Fibroblast of skin of left quadriceps (primary cell): ENCODE measurements at regions not wholly inside any gene's neighbourhood (a gene's known extent, or its start where the extent isn't known, plus 50 kb on each side); places are given as distances from the start of the nearest gene placed in this dataset.
"Not testable (repeated sequence)": the region's sequence is repeated elsewhere in the genome, so short reads cannot be mapped to it uniquely, and the experiment has no call there.

Source experiments
- DNase-seq, 2 experiments: peaks; one replicate each; pipeline ENCODE4 v3.0.0-alpha.2; 2013; ENCODE audit warnings: low read depth in 2 of 2

DNA sequence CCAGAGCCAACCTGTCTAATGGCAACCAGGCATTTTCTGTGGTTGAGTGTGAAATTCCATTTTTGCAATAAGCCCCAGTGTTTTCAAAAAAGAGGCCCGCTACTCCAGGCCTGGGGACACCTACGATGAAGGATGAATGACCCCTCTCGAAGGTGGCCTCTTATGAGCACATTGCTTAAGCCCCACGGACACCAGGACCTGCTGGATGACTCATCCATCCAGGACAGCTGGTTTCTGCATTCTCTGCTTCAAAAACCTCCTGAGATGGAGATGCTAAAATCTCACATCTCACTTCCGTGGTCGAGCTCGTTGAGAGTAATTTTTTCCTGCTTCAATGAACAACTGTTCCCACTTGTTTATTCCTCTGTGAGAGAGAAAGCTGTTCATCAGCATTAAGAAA lies 150.2 kb upstream of the FZD8 start:
- DNase-seq, result no peak

DNA sequence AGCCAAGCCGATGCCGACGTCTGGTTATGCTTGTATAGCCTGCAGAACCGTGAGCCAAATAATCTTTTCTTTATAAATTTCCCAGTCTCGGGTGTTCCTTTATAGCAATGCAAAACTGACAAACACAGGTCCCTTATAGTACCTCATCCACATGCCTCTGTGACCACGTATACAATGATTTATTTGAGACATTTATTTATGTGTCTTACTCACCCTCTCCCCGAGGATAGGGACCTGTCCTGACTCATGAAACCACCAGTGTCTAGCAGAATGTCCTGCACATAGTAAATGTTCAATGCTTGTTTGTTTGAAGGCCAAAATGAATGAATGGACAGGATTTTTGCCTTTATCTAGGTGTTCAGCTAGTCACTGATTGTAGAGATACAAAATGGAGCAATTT lies 147.9 kb upstream of the FZD8 start:
- DNase-seq, result no peak

DNA sequence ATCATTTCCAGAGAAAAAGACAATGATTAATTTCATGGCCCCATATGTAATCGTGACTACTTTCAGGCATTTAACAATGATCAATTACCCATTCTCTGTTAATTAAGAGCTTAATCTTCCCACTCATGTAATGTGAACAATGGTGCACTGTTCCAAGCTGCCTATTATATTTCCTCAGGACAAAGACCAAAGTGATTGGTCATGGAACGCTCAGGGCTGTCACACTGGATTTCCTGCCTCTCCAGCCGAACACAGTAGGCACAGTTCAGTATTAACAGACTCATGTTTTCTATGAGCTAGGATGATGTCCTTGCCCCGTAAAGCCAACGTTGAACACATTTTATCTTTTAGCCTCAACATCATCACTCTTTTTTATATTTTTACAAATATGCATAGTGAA lies 142.7 kb upstream of the FZD8 start:
- DNase-seq, result no peak

DNA sequence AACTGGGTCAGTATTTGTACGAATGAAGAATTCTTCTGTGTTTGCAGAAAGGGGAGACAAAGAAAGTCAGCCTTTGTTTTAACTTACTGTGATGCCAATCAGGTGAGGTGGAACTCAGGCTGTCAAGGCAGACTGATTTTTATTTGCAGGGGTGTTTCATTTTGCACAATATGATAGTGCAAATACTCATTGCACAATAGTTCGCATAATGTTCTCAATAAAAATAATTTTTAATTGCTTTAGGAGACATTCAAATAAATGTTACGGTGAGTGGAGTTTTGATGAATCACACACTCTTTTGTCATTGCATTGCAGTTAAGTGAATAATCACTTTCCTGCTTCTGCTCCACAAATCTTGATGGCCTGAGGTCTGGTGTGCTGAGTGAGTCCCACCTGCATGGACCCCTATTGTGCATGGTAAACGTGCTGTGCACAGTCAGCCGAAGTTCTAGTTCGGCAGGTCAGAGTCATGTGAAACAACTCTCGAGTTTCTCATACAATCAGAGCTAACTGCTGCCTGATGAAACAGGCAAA lies 141.3 kb upstream of the FZD8 start:
- no peak for DNase-seq

DNA sequence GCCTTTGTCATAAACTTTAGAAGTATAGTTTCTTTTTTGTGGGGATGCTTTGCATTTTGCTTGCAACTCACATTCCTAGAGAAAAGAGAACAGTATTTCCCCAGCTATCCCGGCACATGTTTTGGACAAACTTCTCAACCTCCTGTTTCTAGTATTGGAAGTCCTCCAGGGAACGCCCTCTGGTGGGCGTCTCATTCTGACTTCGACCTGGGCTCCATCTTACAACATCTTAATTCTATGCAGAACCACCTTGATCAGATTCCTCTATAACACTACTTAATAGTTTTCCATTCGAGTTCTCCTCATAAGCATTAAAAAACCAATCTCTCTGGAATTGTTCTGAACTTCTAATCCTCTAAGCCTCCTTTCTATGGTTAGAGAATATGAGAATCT lies 139.5 kb upstream of the FZD8 start:
- no peak for DNase-seq

DNA sequence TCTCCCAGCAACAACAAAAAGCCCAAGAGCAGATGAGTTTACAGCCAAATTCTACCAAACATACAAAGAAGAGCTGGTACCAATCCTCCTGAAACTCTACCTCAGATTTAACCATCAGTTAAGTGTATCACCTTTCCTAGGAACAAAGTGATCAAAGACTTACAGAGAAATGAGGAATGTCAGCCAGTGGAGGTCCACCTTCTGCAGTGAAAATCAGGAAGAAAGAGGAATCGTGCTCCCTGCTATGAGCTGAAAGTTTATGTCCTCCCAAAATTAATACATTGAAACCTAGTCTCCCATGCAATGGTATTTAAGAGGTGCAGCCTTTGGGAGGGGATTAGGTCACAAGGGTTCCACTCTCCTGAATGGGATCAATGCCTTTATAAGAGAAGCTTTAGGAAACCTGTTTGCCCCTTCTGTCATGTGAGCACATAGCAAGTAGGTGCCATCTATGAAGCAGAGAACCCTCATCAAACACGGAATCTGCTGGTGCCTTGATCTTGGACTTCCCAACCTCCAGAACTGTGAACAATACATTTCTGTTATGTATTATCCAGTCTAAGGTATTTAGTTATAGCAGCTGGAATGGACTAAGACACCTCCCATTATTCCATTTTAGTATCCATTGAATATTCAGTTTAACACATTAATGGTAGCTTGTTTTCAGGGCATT lies 139.0 kb upstream of the FZD8 start:
- DNase-seq, result no peak

DNA sequence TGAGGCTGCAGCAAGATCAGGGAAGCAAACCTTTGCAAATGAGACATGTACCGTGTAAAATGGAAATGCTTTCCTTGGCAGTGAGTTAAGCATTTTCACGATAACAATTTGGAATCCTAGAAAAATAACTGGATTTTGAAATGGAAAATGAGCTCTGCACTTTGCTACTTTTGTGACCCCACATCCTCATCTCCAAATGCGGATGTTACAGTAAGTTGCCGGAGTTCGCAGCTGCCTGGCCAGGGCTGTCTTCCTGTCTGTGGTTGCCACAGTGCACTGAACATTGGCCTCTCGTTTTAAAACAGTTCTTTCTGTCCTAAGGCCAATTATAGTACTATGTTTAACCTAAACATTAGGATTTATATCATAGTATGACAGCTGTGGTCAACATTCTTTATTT lies 136.2 kb upstream of the FZD8 start:
- no peak for DNase-seq

DNA sequence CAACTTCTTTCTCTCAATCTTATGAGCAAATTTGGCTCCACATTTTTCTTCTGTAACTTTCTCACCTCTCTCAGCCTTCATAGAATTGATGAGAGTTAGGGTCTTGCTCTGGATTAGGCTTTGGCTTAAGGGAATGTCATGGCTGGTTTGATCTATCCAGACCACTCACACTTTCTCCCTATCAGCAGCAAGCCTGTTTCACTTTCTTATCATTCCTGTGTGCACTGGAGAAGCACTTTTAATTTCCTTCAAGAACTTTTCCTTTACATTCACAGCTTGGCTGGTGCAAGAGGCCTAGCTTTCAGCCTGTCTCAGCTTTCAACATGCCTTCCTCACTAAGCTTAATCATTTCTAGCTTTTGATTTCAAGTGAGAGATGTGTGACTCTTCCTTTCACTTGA lies 134.5 kb upstream of the FZD8 start:
- DNase-seq, result not testable (repeated sequence)

DNA sequence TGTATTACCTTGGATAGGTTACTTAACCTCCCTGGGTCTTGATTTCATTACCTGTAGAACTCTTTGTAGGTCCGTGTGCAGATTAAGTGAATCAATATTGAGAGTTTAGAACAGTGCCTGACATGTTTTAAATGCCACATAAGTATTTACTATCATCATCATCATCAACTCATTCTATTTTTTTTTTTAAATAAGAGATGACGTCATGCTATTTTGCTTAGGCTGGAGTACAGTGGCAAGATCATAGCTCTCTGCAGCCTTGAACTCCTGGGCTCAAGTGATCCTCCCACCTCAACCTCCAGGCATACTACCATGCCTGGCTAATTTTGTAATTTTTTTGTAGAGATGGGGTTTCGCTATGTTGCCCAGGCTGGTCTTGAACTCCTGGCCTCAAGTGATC lies 132.0 kb upstream of the FZD8 start:
- DNase-seq, result no peak

DNA sequence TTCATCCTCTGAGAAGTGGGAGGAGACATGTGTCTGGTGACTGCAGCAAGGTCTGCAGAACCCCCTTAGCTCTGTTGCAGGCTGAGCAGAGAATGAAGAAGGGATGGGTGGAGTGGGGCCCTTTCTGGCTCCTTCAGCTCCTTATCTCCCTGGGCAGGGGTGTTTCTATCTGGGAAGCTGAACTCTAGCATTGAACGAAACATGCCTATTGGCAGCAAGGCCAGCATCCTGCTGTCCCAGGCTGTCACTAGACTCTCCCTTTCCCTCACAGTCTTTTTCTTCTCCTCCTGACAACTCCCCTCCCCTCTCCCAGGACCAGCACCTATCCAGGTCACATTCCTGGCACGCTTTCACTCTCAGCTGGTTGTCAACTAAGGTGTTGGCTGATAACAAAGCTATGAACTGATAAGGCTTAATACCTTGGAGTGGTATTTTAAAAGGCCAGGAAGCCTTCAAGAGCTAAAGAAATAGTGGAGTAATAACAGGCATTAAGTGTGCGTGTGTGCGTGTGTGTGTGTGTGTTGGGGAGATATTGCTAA lies 128.8 kb upstream of the FZD8 start:
- DNase-seq, result no peak

DNA sequence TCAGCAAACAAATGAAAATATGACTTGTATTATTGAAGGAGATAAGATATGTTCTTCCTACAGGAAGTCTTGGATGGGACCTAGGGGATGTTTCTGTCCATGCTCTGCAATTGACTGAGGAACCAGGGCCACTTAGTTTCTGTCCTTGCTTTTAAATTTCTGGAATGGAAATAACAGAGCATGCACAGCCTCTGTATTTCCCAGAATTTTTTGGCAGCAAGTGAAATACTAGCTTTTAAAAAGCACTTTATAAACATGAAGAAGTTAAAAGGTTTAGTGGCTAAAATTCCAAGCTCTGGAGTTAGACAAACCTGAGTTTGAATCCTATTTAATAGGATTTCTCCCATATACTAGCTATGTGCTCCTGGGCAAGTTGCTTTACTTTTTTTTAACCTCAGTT lies 127.7 kb upstream of the FZD8 start:
- no peak for DNase-seq

DNA sequence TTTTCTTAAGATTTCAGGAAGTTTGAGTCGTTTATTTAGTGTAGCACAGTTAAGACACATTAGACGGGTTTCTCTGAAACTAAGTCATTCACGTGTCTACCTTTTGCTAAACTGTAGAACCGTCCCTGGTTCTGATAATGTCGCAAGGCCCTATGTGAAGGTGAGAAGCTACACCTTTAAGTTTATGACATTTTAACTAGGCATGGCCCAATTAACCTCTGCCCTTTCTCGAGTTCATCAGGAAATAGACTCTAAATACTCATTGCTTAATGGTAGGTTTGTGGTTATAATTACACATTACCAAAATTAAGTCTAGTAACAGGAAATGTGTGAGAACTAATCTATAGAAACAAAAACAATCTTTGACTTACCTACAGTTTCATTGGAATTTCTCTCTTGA lies 126.6 kb upstream of the FZD8 start:
- no peak for DNase-seq

DNA sequence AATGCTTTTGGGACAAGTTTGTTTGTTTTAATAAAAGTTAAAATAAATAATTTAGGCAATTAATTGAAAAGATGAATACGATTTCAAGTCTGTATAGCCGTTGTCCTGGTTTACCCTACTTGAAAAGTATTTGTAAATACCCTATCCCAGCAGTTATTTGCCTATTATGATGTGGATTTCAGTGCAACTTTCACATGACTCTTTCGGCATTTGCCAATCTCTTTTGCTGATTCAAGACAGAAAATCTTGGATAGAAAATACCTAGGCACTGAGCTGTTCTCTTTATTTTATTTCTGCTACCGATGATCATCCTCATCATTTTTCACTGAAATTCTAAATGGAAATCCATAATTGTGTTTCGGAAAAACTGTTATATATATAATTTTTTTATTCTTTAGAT lies 125.9 kb upstream of the FZD8 start:
- no peak for DNase-seq

DNA sequence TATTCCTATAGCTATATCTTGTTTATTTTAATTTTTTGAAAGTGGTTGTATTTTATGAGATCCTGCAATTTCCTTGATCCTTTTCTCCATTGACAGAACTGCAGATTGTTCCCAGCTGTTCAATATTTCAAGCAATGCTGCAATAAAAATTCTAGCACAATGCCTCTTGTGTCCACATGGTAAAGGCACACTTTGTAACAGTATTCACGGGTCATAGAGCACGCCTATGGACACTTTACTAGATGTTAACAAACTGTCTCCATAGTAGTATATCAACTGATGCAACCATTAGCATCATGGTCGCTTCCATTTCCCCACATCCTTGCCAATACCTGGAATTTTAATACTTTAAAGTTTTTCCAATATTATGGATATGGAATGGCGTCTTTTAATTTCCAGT lies 123.9 kb upstream of the FZD8 start:
- DNase-seq, result no peak

DNA sequence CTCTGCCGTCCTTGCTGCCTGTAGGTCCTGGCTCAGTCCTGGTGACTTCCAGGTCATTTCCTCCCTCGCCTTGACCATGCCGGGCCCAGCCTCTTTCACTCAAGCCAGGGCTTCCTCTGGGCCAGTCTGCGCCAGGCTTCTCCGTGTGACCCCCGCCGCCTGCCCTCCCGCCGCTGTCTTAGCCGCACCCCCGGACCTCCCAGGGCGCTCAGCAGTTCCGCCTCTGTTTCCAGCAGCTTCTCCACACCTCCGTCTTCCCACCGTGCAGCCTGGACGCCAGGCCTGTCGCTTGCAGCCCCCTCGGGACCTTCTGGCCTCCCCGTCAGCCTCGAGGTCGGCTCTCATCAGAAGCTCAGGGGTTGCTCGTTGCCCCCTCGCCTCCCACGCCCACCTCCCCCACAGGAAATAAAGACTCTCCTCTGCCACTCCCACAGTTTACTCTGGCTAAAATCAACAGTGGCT lies 123.0 kb upstream of the FZD8 start:
- no peak for DNase-seq

DNA sequence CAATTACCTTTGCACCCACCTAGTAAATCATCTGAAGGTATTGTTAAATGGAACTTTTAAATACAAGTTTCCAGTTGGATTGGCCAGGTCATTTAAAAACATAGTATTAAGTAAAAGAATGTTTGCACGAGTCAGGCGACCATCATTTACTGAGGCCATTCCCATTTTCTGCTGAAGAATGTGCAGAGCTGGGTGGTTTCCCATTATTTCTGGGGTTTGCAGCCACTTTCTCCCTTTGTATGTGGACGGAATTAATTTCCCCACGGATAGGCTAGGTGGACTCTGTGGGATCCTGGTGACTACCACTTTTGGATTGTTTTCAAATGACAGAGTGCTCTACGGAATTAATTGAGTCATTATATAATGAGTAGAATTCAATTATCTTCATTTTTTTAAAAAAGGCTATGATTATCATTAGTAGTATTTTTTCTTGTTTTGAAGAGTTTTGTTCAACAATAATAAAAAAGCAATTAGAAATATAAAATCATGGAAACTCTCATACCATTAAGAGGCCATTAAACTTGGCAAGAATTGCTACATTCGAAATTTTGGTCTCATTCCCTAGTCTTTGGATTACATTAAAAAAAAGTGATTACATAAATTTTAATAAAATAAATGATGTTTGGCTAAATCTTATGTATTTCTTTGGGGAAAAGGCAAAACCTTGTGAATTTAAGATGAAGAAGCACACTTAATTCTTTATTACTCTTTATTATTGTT lies 120.4 kb upstream of the FZD8 start:
- no peak for DNase-seq

DNA sequence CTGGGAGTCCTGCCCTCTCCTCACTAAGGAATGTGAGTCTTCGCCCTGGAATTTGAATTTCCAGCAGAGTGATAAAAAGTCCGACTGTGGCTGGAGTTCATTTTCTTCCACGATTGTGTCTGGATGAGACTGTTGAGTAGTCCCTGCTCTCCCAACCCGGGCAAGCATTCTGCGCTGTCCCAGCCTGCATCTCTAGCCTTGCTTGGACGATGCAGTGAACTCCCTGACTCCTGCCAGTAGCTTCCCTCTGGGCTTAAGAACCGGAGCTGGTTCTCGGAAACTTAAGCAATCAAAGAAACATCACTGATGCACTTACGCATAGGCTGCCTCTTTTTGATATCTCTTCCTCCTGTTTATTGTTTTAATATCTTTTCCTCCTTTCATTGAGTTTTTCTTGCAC lies 116.0 kb upstream of the FZD8 start:
- no peak for DNase-seq

DNA sequence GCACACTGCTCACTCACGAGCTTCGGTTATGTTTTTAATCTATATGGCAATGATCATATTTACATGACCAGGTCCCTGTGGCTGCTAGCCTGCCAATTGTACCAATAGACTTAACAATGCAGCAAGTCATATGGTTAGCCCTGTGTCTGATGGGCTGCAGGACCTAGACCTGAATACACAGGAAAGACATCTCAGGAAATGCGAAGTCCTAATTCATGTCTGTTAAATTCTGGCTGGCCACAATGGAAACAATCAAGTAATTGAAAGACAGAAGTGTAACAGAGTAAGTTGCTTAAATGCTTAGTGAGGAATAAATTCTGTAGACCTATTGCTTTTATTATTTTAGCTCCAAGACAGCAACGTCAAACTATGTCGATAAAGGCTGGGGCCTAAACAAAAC lies 112.4 kb upstream of the FZD8 start:
- DNase-seq, result no peak

DNA sequence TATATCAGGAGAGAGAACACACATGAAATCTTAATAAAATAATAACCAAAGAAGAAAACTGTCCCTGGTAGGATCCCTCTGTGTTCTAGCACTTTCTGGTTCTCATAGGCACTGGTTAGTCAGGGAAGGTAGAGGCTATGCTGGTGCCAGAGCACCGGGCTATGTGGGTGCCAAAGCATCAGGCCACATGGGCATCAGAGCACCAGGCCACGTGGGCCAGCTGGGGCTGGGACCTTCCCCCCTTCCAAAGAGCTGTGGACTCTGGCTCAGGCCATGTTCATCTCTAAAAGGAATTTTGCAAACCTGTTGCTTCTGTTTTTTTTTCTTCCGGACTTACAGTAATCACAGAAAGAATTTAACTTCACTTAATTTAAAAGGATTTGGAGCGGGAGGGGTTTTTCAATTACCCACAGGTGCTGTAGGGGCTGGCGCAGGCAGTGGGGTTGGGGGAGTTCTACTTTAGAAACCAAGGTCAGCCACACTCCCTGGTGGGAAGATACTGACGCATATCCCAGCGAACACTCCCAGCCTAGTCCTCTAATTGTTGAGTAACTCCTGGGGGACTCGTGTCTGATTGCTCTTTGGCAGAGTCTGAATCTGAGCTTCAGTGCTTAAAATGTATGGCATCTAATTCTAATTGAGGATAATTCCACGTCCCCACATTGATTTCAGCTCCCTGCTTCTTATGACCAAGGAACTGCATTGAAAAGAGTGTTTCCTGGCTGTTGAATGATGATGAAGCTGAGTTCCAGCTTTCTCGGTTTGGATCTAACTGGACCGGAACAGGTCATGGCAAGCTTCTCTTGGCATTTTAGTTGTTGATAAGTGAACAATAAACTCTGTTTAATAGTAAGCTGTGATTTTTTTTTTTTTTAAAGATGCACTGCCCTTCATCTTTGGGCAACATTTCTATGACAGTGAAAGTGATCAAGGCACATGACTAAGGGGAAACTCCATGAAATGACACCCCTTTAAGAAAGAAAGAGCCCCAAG lies 110.7 kb upstream of the FZD8 start:
- no peak for DNase-seq

DNA sequence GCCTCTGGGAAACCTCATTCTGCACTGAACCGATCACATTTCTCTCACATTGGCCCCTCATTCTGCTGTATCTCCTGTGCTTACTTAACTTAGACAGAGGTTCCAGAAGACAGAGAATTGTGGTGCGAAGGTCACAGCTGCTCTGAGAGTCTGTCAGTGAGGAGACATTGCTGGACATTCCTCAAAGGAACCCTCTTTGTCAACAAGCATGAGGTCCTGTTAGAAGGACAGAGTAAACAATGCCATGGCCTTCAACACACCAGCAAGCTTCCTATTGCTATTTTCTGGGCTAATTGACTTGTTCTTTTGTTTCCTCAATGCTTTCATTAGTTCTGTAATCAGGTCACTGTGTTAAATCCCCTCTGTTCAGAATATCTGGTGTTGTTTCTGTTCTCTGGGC lies 109.3 kb upstream of the FZD8 start:
- DNase-seq, result no peak

DNA sequence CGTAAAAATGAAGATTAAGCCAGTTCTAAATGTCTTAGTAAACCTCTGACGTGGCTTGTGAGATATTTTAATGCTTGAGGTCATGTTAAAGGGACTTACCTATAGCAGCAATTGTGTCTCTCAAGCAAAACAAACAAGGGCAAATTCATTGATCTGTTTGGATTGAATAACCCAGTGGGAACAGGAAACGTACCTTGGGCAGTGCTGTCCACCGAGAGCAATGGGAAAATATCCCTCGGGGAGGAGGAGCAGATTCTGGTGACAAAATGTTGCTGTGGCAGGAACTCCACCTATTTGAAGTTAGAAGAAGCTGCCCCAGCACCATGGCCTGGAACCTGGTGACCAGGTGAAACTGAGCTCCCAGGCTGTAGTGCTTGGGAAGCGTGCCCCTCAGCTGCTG lies 107.1 kb upstream of the FZD8 start:
- DNase-seq, result no peak
